Activated naive CD4-positive, alpha-beta T cell treated with anti-CD3 and anti-CD28 coated beads, Interleukin-2, amount 50 U/mL, for 16 hours (primary cell): ENCODE measurements at regions not wholly inside any gene's neighbourhood (a gene's known extent, or its start where the extent isn't known, plus 50 kb on each side); places are given as distances from the start of the nearest gene placed in this dataset.
"Not testable (repeated sequence)": the region's sequence is repeated elsewhere in the genome, so short reads cannot be mapped to it uniquely, and the experiment has no call there.

Experiments
- DNase-seq: peaks from one replicate; pipeline ENCODE4 v3.0.0-alpha.2; 2020

DNA sequence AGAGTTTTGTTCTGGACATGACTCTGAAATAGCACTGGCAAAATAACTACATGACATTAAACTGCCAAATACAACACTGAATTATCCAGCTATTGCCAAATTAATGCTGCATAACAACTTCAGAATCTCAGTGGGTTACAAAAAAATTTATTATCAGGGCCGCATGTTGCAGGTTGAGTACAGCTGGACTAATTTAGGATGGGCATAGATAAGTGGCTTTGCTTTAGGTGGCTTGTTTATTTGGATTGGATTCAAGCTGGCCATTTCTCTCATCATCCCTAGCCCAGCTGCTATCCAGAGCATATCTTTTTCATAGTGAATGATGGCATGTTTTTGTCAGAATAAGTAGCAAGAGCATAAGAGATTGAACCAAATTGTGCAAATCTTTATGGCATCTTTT, 1277.1 kb downstream of the REEP3 start:
- no peak for DNase-seq

DNA sequence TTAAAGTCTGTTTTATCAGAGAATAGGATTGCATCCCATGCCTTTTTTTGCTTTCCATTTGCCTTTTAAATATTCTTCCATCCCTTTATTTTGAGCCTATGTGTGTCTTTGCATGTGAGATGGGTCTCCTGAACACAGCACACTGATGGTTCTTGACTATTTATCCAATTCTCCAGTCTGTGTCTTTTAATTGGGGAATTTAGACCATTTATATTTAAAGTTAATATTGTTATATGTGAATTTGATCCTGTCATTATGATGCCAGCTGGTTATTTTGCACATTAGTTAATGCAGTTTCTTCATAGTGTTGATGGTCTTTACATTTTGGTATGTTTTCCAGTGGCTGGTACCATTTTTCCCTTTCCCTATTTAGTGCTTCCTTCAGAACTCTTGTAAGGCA, 1287.0 kb downstream of the REEP3 start:
- DNase-seq: not testable (repeated sequence)

DNA sequence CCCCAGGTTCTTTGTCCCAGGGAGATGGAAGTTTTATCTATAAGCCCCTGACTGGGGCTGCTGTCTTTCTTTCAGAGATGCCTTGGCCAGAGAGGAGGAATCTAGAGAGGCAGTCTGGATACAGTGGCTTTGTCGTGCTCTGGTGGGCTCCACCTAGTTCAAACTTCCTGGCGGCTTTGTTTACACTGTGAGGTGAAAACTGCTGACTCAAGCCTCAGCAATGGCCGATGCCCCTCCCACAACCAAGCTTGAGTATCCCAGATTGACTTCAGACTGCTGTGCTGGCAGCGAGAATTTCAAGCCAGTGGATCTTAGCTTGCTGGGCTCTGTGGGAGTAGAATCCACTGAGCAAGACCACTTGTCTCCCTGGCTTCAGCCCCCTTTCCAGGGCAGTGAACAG, 1288.8 kb downstream of the REEP3 start:
- DNase-seq: not testable (repeated sequence)

GRCh38 chr10:64813391-64813790, 1292.2 kb downstream of the REEP3 start:
- DNase-seq: no peak

- DNase-seq: no peak
Observed at GRCh38 chr10:64814201-64814600, 1293.0 kb downstream of the REEP3 start.

DNA sequence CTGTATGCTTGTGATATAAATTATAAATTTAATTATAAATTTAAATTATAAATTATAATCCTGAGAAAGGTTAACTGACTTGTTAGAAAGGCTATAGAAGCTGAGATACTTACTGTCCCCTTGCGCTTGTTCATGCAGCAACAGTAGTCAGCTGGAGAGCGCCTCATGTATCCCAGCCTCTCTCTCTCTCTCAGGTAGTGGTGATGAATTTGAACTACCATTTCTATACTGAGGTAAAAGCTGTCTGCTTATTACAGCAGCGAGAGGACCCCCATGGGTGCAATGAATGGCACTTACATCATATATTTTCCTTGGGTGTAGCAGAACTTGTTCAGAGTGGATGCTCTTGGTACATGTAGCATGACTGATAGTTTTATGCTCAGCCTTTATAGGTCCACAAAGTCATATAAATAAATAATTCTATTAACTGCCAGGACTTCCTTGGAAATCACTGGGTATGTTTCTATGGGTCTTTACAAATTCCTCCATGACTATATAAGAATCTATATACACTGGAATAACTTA, 1308.7 kb downstream of the REEP3 start:
- no peak for DNase-seq

DNA sequence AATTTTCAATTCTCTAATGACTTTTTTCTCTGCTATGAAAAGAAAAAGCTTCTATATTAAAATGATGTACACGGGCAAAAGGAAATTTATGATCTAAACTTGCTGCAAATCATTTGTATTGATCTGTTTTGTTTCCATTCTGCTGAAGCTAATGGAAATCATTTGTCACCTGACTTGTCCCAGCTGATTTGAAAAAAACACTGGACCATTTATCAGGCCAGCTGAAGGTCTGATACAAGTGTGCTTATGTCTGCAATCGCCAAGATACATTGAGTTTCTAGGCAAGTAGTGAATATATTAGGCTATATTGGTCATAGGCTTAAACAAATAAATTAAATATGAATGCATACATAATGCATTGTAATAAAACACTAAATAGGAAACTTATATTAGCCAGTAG, 1309.7 kb downstream of the REEP3 start:
- no peak for DNase-seq

GRCh38 chr10:64840341-64840740, 1319.1 kb downstream of the REEP3 start:
- DNase-seq: no peak

- no peak for DNase-seq
Observed at GRCh38 chr10:64846700-64847099, 1325.5 kb downstream of the REEP3 start.

GRCh38 chr10:64855941-64856340, 1334.7 kb downstream of the REEP3 start:
- DNase-seq: no peak

DNA sequence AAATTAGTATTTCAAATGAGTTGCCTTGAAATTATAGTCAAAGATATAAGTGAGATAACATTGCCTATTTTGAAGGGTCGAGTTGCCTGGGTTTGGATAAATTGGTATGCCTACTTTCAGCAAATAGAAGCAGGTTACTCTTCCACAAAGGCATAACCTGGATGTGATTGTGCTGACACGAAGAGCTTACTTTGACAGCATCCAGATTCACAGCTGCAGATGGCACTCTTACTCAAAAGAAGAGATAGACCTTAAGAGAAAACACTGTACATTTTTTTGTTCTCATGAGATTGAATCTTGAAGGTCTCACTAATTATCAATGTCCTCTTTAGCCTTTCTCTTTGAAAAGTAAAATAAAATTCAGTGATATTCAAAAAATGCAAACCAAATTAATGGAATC, 1338.7 kb downstream of the REEP3 start:
- no peak for DNase-seq

DNA sequence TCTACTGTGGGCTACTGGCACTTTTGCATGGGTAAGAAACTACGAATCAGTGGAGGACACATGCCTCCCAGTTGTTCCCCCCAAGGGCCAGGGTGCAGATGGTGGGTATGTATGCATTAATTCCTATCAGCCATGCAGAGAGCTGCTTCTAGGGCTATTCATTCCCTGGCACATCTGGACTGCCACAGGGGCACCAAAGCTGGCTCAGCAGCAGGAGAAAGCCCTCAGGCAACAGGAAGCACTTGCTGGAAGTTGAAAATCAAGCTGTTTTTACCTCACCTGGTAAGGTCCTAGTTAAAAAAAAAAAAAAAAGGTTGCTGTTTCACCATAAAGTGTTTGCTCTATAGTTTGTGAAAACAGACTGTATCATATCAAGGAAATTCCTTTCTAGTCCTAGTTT, 1342.6 kb downstream of the REEP3 start:
- DNase-seq: no peak

- no peak for DNase-seq
Observed at GRCh38 chr10:64867501-64867962, 1346.3 kb downstream of the REEP3 start.

DNA sequence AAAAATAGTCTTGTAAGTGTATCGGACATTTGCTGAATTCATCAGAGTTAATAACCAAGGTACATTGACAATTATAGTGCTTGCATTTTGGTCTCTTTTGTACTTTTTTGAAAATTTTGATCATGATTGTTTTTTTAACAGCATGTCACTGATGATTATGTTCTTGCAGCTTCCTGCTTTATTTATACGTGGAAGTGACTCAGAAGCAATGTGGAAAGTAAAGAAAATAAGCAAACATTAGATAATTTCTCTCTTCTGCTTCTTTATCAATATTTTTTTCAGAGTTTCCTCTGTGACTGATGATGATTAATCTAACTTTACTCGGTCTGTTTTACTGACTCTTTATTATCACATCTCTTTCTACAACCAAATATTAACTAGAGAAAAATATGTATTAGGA, 1351.9 kb downstream of the REEP3 start:
- DNase-seq: no peak

DNA sequence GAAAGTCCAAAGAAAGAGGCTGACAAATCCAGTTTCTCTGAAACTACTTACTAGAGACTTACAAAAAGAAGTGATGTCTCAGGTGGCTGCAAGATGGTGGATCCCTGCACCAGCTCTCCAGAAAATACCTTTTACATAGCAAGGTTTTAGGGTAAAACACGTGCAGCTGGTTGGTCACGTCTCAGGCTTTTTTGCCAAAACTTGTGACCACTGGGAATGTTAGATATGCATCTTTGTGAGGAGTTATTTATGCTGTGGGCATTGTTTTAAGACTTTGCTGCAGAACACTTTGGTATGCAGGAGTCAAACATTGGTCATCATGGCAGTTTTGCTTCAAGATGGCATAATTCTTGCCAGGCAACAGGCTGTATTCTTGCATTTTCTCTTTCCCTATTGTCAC, 1352.8 kb downstream of the REEP3 start:
- DNase-seq: no peak

DNA sequence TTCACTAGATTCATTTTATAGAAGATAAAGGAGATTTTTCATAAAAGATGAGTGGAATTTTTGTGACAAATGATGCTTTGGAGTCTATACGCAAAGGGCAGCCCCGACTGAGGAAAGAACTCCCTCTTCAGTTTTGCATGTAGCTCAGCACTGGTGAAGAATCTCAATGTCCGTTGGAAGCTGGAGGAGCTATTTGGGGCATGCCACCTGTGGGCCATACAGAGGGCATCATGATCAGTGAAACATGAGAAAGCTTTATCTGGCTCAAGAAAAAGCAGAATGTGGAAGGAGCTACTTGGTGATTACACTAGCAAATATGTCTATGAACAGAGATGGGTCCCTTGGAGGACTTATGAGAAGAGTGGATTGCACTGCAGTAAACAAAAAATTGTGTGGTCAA, 1359.3 kb downstream of the REEP3 start:
- no peak for DNase-seq

- no peak for DNase-seq
Observed at GRCh38 chr10:64881257-64881656, 1360.1 kb downstream of the REEP3 start.

- DNase-seq: no peak
Observed at GRCh38 chr10:64896582-64896981, 1375.4 kb downstream of the REEP3 start.

DNA sequence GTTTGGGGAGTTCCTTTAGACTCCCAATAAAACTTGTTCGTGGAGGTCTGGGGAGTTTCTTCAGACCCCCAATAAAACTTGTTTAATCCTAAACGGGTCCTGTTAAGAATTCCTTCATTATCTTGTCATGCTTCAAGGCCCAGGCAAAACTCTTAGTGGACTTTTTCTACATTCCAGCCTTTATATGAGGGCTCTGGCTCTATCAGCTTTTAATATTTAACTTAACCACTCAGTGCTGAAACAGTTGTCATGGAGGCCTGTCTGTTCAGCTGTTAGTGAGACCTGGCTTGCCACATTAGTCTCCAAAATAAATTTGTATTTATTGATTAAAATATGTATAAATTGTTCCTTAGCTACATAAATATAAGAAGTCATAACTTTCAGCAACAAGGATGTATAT, 1385.1 kb downstream of the REEP3 start:
- not testable (repeated sequence) for DNase-seq

DNA sequence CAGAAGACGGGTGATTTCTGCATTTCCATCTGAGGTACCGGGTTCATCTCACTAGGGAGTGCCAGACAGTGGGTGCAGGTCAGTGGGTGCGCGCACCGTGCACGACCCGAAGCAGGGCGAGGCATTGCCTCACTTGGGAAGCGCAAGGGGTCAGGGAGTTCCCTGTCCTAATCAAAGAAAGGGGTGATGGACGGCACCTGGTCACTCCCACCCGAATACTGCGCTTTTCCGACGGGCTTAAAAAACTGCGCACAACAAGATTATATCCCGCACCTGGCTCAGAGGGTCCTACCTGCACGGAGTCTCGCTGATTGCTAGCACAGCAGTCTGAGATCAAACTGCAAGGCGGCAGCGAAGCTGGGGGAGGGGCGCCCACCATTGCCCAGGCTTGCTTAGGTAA, 1403.1 kb downstream of the REEP3 start:
- DNase-seq: not testable (repeated sequence)

- DNase-seq: no peak
Observed at GRCh38 chr10:64952042-64952441, 1430.8 kb downstream of the REEP3 start.

- DNase-seq: no peak
Observed at GRCh38 chr10:64956441-64956840, 1435.2 kb downstream of the REEP3 start.

DNA sequence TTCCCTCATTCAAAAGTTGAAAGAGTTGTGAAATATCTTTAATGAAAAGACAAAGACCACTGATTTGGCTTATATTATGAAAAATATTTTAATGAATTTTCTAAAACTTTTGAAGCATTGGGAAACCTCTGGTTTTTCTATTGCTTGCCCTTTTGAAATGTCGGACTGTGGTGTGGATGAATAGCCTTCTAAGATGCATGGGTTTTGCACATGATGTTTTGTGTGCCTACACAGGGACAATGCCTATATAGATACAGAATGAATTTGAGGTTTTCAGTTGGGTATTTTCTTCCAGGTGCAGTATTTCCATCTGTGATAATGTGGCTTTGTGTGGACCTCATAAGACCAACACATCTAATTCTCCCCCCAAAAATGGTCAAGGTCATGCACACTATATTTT, 1437.9 kb downstream of the REEP3 start:
- DNase-seq: no peak

GRCh38 chr10:64959883-64960282, 1438.7 kb downstream of the REEP3 start:
- DNase-seq: no peak

- DNase-seq: no peak
Observed at GRCh38 chr10:64973391-64973790, 1452.2 kb downstream of the REEP3 start.

- no peak for DNase-seq
Observed at GRCh38 chr10:64976150-64976549, 1454.9 kb downstream of the REEP3 start.
